ENCODE measurements at regions not wholly inside any gene's neighbourhood (a gene's known extent, or its start where the extent isn't known, plus 50 kb on each side); places are given as distances from the start of the nearest gene placed in this dataset.

DNA sequence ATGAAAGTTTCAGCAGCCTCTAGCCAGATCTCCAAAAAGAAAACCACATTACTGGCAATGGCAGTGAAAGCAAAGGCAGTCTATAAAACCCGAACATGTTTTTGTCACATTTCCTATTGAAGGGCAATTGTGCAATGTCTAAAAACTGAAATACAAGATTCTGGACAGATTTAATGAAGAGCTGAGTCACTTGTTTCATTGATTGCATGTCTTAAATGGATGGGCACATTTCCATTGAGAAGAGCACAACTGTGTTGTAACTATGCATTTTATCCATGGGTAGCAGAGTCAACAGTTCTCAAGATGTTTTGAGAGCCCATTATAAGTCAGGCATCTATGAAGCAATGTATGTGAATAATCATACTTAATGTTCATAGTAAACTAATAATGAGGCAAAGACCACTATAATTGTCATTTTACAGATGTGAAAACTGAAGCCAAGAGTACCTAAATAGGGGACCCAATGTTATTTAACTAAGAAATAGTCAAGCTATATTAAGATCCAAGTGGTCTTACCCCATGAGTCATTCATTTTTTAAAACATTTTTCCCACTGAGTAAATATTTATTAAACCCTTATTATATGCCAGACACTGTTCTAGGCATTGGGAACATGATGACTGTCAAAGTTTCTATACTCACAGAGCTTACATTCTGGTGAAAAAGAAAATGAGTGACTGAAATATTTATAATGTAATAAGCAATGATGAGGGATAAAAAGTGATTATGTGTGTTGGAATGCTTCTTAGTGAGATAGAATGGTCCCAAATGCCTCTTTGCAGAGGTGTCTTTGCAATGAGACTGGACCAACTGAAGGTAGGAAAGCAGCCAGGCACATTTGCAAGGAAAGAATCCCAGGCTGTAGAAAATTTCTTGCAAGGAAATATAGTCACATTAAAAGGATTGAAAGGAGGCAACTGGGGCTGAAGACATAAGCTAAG lies 818.9 kb upstream of the ACVR2A start:
- TF ChIP-seq, protein P1, sequence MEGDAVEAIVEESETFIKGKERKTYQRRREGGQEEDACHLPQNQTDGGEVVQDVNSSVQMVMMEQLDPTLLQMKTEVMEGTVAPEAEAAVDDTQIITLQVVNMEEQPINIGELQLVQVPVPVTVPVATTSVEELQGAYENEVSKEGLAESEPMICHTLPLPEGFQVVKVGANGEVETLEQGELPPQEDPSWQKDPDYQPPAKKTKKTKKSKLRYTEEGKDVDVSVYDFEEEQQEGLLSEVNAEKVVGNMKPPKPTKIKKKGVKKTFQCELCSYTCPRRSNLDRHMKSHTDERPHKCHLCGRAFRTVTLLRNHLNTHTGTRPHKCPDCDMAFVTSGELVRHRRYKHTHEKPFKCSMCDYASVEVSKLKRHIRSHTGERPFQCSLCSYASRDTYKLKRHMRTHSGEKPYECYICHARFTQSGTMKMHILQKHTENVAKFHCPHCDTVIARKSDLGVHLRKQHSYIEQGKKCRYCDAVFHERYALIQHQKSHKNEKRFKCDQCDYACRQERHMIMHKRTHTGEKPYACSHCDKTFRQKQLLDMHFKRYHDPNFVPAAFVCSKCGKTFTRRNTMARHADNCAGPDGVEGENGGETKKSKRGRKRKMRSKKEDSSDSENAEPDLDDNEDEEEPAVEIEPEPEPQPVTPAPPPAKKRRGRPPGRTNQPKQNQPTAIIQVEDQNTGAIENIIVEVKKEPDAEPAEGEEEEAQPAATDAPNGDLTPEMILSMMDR (conservative IDR thresholded peaks at IDR 0.05; ENCODE audit: low read depth in 2 of 2) = no peak
- TF ChIP-seq EZH2phosphoT487 (IDR thresholded peaks at IDR 0.05; ENCODE audit: unreplicated experiment) (no peak), EZH2 (IDR thresholded peaks at IDR 0.05; ENCODE audit: low read depth, unreplicated experiment) (no peak)
- TF ChIP-seq, protein P2, sequence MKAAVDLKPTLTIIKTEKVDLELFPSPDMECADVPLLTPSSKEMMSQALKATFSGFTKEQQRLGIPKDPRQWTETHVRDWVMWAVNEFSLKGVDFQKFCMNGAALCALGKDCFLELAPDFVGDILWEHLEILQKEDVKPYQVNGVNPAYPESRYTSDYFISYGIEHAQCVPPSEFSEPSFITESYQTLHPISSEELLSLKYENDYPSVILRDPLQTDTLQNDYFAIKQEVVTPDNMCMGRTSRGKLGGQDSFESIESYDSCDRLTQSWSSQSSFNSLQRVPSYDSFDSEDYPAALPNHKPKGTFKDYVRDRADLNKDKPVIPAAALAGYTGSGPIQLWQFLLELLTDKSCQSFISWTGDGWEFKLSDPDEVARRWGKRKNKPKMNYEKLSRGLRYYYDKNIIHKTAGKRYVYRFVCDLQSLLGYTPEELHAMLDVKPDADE (IDR thresholded peaks at IDR 0.05) = no peak
- TF ChIP-seq, protein P3, sequence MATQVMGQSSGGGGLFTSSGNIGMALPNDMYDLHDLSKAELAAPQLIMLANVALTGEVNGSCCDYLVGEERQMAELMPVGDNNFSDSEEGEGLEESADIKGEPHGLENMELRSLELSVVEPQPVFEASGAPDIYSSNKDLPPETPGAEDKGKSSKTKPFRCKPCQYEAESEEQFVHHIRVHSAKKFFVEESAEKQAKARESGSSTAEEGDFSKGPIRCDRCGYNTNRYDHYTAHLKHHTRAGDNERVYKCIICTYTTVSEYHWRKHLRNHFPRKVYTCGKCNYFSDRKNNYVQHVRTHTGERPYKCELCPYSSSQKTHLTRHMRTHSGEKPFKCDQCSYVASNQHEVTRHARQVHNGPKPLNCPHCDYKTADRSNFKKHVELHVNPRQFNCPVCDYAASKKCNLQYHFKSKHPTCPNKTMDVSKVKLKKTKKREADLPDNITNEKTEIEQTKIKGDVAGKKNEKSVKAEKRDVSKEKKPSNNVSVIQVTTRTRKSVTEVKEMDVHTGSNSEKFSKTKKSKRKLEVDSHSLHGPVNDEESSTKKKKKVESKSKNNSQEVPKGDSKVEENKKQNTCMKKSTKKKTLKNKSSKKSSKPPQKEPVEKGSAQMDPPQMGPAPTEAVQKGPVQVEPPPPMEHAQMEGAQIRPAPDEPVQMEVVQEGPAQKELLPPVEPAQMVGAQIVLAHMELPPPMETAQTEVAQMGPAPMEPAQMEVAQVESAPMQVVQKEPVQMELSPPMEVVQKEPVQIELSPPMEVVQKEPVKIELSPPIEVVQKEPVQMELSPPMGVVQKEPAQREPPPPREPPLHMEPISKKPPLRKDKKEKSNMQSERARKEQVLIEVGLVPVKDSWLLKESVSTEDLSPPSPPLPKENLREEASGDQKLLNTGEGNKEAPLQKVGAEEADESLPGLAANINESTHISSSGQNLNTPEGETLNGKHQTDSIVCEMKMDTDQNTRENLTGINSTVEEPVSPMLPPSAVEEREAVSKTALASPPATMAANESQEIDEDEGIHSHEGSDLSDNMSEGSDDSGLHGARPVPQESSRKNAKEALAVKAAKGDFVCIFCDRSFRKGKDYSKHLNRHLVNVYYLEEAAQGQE (IDR thresholded peaks at IDR 0.05; ENCODE audit: unreplicated experiment) = no peak

All from GM23338 (cell line).